HAP-1 (cell line): ENCODE measurements at regions not wholly inside any gene's neighbourhood (a gene's known extent, or its start where the extent isn't known, plus 50 kb on each side); places are given as distances from the start of the nearest gene placed in this dataset.

ENCODE experiments used
- DNase-seq, 2 experiments: peaks; one replicate each; pipeline ENCODE4 v3.0.0-alpha.2; 2016 to 2020; ENCODE audit warnings: low spot score in 2 of 2
- H3K27me3 ChIP-seq: fragments of 250-450 bp; sonication (Bioruptor Pico); 2 replicates; pipeline ENCODE4 v1.5.1; 2020; ENCODE audit warnings: low read depth, mild to moderate bottlenecking, moderate library complexity
- H3K36me3 ChIP-seq: fragments of 250-450 bp; sonication (Bioruptor Pico); replicated peaks from 2 replicates; pipeline ENCODE4 v1.5.1; 2020; ENCODE audit warnings: mild to moderate bottlenecking
- H3K4me1 ChIP-seq: fragments of 250-450 bp; sonication (Bioruptor Pico); 2 replicates; pipeline ENCODE4 v1.5.1; 2020; ENCODE audit warnings: mild to moderate bottlenecking
- H3K4me3 ChIP-seq: fragments of 250-450 bp; sonication (Bioruptor Pico); 2 replicates; pipeline ENCODE4 v1.5.1; 2020; ENCODE audit warnings: mild to moderate bottlenecking, moderate library complexity
- H3K9me3 ChIP-seq: fragments of 250-450 bp; sonication (Bioruptor Pico); 2 replicates; pipeline ENCODE4 v1.5.1; 2020; ENCODE audit warnings: mild to moderate bottlenecking, moderate library complexity
- in situ Hi-C: fragments of 300-500 bp; cut with MboI; formaldehyde crosslinking; loops from 3 replicates; pipeline ENCODE4 v1.14.3; 2020; ENCODE audit warnings: low sequenced_read_pairs, inconsistent platforms, mixed read lengths

DNA sequence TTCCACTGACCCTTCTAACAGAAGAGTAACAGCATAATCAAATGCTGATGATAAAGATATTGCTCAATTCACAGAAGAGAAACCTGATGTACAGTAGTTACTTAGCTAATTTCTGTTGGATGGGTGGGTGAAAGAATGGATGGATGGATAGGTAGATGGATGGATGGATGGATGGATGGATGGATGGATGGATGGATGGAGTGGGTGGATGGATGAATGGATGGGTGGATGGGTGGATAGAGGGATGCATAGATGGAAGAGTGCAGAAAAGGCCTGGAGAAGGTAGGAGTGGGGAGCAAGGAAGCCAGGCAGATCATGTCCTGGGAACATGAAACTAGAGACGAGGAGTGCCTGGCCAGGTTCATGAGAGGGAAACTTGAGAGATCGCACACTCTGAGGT lies 520.9 kb downstream of the BCL11B start:
- Histone ChIP-seq H3K4me3 (no peak overlapping the region), H3K4me1 (no peaks in the 10 kb centered on the region), H3K36me3 (no peaks in the 10 kb centered on the region), H3K27me3 (0 out of 2 replicates have a peak, but pooled peaks cover 3% of the 10 kb centered on the region), H3K9me3 (no peaks in the 10 kb centered on the region)
- DNase-seq, result no peak
- in situ Hi-C loops, result no loop called here

DNA sequence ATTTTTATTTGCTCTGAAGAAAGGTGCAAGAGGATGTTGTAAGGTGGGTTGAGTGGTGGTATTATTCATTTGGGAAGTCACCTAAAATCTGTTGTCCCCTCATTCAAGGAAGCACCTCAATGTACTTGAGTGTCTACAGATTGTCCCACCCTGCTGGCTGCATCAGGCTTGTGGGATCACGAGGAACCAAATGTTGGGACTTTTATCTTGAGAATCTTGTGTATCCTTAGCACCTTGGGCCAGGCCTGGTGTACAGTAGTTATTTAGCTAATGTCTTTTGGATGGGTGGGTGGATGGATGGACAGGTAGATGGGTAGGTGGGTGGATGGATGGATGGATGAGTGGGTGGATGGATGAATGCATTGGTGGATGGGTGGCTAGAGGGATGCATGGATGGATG lies 519.3 kb downstream of the BCL11B start:
- in situ Hi-C loops, result no loop called here
- Histone ChIP-seq H3K36me3 (no peaks in the 10 kb centered on the region), H3K4me1 (no peaks in the 10 kb centered on the region), H3K27me3 (0 out of 2 replicates have a peak, but pooled peaks cover 3% of the 10 kb centered on the region), H3K9me3 (no peaks in the 10 kb centered on the region), H3K4me3 (no peak overlapping the region)
- no peak for DNase-seq

DNA sequence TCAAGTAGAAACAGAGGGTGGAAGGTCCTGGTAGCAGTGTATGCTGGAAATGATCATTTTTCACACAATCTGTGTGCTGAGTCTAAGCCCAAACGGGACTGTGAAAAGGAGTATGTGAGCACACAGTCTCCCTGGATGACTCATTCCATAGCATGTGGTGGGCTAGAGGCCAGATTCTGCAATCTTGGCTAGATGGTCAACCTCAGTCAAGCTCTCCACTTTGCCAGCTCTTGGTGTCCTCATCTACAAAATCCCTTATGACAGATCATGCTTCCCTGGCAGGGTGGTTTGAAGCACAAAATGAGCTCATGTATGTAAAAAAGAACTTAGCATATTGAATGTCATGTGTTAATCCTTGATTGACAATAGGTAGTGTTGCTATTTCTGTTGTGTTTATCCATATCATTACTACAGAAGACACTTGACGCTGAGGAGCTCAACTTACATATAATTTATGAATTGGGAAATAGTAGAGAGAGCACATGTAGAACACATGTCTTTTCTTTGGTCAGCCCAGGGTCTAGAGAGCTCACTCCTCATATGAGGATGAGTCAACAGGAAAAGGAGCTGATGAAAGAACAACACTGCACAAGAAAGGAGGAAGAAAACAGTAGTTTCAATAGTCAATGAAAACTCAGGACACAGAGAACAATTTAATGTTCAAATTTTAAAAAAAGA lies 517.5 kb downstream of the BCL11B start:
- Histone ChIP-seq H3K27me3 (no peaks in the 10 kb centered on the region), H3K9me3 (no peaks in the 10 kb centered on the region), H3K4me1 (no peaks in the 10 kb centered on the region), H3K36me3 (no peaks in the 10 kb centered on the region), H3K4me3 (no peak overlapping the region)
- in situ Hi-C loops, result no loop called here
- no peak for DNase-seq

DNA sequence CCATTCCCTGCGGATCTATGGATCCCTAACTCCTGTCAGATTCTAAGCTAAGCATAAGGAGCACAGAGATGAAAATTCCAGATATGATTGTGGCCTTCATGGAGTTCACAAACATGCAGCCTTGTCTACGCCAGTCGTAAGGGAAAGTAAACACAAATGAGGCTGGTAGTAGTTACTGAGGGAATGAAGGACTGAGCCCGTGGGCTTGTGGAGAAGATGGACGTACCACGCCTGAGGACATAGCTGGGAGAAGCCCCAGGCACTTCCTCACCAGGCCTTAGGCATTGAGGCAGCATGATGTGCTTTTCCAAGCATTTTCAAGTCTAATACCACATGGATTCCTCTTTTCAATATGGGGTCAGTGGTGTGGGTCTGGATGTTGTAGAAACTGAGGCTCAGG lies 515.2 kb downstream of the BCL11B start:
- no peaks in the 10 kb centered on the region for H3K27me3 ChIP-seq
- no peak overlapping the region for H3K4me3 ChIP-seq
- H3K36me3 ChIP-seq, result no peaks in the 10 kb centered on the region
- in situ Hi-C loops, result no loop called here
- DNase-seq, result no peak
- no peaks in the 10 kb centered on the region for H3K9me3 ChIP-seq
- H3K4me1 ChIP-seq, result no peaks in the 10 kb centered on the region

DNA sequence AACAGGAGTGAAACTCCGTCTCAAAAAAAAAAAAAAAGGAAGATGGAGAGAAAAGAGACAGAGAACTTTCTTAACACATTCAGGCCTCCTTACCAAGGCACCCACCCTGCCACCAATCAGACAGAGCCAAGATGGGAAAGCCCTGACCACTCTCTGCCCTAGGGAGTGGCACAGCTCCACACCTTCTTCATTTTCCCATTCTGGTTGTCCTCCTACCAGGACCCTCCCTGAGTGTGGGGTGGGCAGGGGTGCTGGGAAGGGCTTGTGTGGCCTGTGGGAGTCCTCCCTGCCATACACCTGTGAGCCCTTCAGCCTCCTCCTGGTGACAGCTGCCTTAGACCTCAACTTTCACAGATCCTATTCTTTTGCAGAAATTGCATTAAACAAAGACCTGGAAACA lies 513.6 kb downstream of the BCL11B start:
- no peaks in the 10 kb centered on the region for H3K4me1 ChIP-seq
- no peaks in the 10 kb centered on the region for H3K27me3 ChIP-seq
- no peak overlapping the region for H3K4me3 ChIP-seq
- H3K36me3 ChIP-seq, result no peaks in the 10 kb centered on the region
- DNase-seq, result no peak
- in situ Hi-C loops, result no loop called here
- H3K9me3 ChIP-seq, result no peaks in the 10 kb centered on the region

DNA sequence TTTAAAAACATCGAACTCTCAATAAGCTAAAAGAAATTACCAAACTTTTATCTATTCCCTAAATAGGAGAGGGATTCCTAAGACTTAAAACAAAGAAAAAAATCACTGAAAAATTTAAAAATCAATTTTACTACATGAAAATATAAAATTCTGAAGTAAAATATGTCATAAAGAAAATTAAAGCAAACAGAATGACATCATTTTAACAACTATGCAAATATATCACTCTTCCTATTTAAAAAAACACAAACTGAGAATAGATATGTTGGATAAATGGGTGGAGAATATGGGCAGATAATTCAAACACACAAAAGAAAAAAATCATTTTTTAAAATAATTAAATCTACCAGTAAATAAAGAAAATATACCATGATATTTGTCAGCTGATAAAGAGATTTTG lies 510.0 kb downstream of the BCL11B start:
- Histone ChIP-seq H3K36me3 (no peaks in the 10 kb centered on the region), H3K9me3 (no peaks in the 10 kb centered on the region), H3K4me3 (no peak overlapping the region), H3K27me3 (no peaks in the 10 kb centered on the region), H3K4me1 (no peaks in the 10 kb centered on the region)
- no peak for DNase-seq
- in situ Hi-C loops, result no loop called here

DNA sequence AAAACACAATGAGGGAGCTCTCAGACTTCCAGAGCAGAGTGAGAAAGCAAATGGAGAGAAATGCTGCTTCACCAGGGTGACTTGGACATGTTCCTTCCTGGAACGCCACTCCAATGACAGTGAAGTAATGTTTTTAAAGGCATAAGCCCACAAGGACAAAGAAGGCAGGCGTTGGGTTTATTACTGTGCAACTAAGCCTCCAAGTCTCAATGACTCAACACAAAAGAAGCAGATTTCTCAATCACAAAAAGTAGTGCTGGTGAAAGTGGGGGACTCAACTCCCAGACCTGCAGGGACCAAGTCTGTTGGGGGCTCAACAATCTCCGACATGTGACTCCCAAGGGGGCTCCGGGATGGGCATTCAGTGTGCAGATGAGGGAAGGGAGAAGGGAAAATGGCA lies 505.2 kb downstream of the BCL11B start:
- in situ Hi-C loops, result no loop called here
- no peak for DNase-seq
- H3K36me3 ChIP-seq, result no peaks in the 10 kb centered on the region
- no peaks in the 10 kb centered on the region for H3K4me1 ChIP-seq
- H3K4me3 ChIP-seq, result no peak overlapping the region
- no peaks in the 10 kb centered on the region for H3K9me3 ChIP-seq
- no peaks in the 10 kb centered on the region for H3K27me3 ChIP-seq

DNA sequence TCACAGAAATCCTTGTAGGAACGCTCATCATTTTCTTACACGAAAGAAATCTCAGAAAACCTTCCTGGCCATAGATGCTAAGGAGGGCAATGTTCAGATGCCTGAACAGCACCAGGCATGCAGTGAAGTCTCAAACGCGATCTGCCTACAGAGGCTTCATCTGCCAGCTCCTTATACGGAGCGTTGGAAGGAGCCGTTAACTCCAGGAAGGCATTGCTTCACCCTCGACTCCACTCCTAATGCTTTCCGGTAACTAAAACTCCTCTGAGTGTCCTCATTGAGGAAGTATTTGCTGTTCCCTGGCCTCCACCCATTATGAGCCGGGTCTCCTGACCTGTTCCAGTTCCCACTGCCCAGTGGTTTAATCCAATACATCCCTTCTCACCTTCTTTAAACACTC lies 502.7 kb downstream of the BCL11B start:
- H3K9me3 ChIP-seq, result no peaks in the 10 kb centered on the region
- no peaks in the 10 kb centered on the region for H3K4me1 ChIP-seq
- DNase-seq, result no peak
- in situ Hi-C loops, result no loop called here
- H3K27me3 ChIP-seq, result no peaks in the 10 kb centered on the region
- no peaks in the 10 kb centered on the region for H3K36me3 ChIP-seq
- H3K4me3 ChIP-seq, result no peak overlapping the region

DNA sequence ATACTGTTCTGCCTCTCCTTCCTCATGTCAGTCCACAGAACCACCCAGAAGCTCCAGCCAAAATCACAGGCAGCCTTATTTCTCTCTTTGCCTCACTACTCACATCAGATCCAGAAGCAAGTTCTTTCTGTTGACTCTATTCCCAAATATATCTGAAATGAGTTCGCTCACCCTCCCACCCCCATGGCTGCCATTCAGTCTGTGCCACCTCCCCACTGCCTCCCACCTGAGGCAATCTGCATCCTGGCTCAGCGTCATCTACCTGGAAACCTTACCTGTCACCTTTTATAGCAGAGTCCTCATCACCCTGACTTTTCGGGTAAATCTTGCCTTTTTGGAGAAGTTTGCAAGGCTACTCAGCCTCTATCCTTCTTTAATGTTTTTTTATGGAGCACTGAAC lies 501.8 kb downstream of the BCL11B start:
- no peaks in the 10 kb centered on the region for H3K27me3 ChIP-seq
- no peak for DNase-seq
- H3K36me3 ChIP-seq, result no peaks in the 10 kb centered on the region
- no peaks in the 10 kb centered on the region for H3K9me3 ChIP-seq
- H3K4me1 ChIP-seq, result no peaks in the 10 kb centered on the region
- H3K4me3 ChIP-seq, result no peak overlapping the region
- in situ Hi-C loops, result no loop called here

DNA sequence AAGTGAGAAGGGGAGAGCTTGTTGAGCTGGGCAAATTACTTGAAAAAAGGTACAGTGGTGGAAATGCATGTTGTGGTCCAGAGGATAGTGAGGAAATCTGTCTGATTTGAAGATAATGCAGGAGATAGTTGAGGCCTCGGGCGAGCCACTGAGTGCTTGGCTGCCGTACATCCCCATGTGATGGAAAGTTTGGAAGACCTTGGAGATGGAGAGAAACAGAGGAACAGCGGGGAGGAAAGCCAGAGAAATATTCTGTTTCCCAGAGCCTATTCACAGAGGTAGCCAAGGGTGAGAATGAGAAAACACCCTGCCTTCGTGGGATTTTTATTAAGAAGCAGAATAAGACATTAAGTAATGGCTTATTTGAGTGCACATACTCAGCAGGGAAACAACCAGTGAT lies 498.2 kb downstream of the BCL11B start:
- Histone ChIP-seq H3K27me3 (no peaks in the 10 kb centered on the region; the same call in 1 of the 2 replicates), H3K4me1 (no peaks in the 10 kb centered on the region), H3K4me3 (no peak overlapping the region), H3K36me3 (no peaks in the 10 kb centered on the region), H3K9me3 (no peaks in the 10 kb centered on the region)
- in situ Hi-C loops, result no loop called here
- DNase-seq, result no peak

DNA sequence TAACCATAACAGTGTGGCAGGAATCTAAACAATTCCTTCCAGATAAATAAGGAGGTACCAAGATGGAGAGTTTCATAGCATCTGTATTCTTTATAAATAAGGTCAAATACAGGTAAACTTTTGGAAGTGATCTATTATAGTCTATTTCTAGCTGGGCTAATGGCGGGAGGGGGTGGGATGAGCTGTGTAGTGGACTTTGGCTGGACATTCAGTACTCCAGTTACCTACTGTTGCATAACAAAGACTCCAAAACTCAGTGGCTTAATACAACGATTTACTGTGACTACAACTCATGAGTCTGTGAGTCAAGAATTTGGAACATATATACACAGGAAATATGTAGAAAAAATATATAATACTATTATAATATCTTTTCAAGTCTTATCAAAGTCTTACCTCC lies 496.1 kb downstream of the BCL11B start:
- in situ Hi-C loops, result no loop called here
- no peak for DNase-seq
- no peaks in the 10 kb centered on the region for H3K9me3 ChIP-seq
- no peaks in the 10 kb centered on the region for H3K36me3 ChIP-seq
- no peaks in the 10 kb centered on the region; the same call in 1 of the 2 replicates for H3K27me3 ChIP-seq
- no peaks in the 10 kb centered on the region for H3K4me1 ChIP-seq
- no peak overlapping the region for H3K4me3 ChIP-seq

DNA sequence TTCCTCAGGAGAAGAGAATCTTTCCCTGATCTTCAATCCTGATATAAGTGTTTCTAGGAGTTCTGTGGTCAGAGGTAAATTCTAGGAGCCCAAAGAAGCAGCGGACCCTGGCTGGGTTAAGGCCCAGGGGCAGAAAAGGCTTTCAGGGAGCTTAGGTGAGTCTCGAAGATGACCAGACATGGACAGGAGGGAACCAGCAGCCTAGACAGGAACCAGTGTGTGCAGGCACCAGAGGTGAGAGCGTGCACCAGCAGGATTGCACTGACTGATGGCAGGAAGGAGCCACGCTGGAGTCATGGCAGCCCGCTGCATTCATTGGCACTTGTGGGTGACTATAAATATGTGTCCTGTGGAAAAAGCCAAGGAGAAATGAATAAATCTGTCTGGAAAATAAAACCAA lies 489.9 kb downstream of the BCL11B start:
- in situ Hi-C loops, result no loop called here
- Histone ChIP-seq H3K4me3 (no peak overlapping the region), H3K27me3 (no peaks in the 10 kb centered on the region), H3K4me1 (no peaks in the 10 kb centered on the region), H3K36me3 (no peaks in the 10 kb centered on the region), H3K9me3 (no peaks in the 10 kb centered on the region)
- DNase-seq, result no peak

DNA sequence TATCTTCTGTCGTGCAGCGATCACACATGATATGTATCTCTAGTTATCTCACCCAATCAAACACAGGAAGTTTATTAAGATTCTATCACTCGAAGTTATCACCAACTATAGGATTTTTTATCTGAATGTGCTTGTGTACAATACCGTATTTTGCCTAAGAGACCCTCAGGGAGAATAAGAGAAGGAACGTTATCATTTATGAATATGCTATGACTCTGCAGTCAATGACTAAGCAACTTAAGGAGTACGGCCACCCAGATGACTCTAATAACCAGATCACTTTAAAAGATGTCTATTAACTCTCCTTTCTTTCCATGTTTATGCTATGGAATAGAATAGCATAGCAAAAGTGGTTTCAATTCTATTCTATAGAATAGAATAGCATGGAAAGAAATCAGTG lies 486.4 kb downstream of the BCL11B start:
- Histone ChIP-seq H3K9me3 (no peaks in the 10 kb centered on the region), H3K36me3 (no peaks in the 10 kb centered on the region), H3K27me3 (no peaks in the 10 kb centered on the region), H3K4me3 (no peak overlapping the region), H3K4me1 (no peaks in the 10 kb centered on the region)
- in situ Hi-C loops, result no loop called here
- no peak for DNase-seq

DNA sequence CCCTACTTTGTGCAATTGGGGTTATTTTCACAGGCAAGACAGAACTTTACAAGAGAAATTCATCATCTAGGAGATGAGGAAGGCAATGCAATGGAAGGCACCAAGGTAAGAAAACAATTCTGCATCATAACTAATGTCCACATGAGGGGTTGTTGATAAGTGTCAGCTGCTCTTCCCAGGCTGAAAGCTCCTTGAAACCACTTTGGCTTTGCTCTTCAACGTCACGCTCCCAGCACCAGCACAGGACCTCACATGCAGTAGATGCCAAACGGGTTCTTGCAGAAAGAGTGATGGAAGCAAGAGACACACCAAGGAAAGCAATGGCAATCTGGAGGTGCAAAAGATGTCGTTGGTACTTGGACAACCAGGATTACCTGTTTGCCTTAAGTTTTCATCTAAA lies 485.5 kb downstream of the BCL11B start:
- no peak overlapping the region for H3K4me3 ChIP-seq
- H3K36me3 ChIP-seq, result no peaks in the 10 kb centered on the region
- H3K27me3 ChIP-seq, result no peaks in the 10 kb centered on the region
- in situ Hi-C loops, result no loop called here
- H3K9me3 ChIP-seq, result no peaks in the 10 kb centered on the region
- no peaks in the 10 kb centered on the region for H3K4me1 ChIP-seq
- no peak for DNase-seq

DNA sequence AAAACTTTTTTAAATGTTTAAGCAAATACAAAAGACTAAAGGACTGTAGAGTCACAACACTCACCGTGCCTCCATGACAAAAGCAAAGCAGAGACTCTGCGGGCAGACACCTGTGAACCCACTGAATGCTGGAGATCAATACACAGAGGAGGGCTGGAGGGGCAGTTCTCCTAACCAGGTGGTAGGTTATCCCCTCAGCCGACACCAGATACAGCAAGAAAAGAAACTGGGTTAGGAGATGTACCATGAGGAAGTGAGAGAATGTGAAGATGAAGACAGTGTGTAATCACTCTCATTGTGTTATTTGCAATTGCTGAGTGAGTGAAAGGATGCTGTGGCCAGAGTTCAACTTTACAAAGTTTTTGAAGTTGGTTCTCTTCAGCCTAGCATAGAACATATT lies 480.3 kb downstream of the BCL11B start:
- H3K9me3 ChIP-seq, result no peaks in the 10 kb centered on the region
- in situ Hi-C loops, result no loop called here
- no peak overlapping the region for H3K4me3 ChIP-seq

More for the DNA sequence above, 480.3 kb downstream of the BCL11B start:
- H3K27me3 ChIP-seq, result no peaks in the 10 kb centered on the region
- no peaks in the 10 kb centered on the region for H3K4me1 ChIP-seq
- H3K36me3 ChIP-seq, result no peaks in the 10 kb centered on the region
- DNase-seq, result no peak
